ENCODE measurements at regions not wholly inside any gene's neighbourhood (a gene's known extent, or its start where the extent isn't known, plus 50 kb on each side); places are given as distances from the start of the nearest gene placed in this dataset.

GRCh38 chr3:152607179-152607578 is 227.8 kb upstream of the P2RY1 start:
- no peaks in the 10 kb centered on the region for H3K4me1 ChIP-seq (ENCODE audit: control insufficient read depth in 1 of 2, extremely low read depth in 1 of 2, insufficient read depth in 2 of 2, low read length in 2 of 2)
- no CpG with 5 or more reads among the region's 1 CpG for WGBS (ENCODE audit: insufficient coverage)

GRCh38 chr3:152608696-152609594 is 226.0 kb upstream of the P2RY1 start:
- Mint-ChIP-seq H3K4me1 (peaks cover 0 to 5% (median 0%) of the 10 kb centered on the region in 3 donors), H3K27me3 (peaks cover 3 to 5% of the 10 kb centered on the region in 2 donors), H3K27ac (no peak overlapping the region), H3K9me3 (no peaks in the 10 kb centered on the region), H3K4me3 (no peak overlapping the region), H3K36me3 (no peaks in the 10 kb centered on the region)
- POLR2A ChIA-PET, result interaction anchor here in 1 of 2 donors (0.6 kb wide), 1 partner anchor 959 kb away, joined by 3 read pairs; no protein-coding TSS in a partner anchor
- CTCF ChIA-PET, result no interaction called here
- H3K4me1 ChIP-seq (ENCODE audit: control insufficient read depth in 1 of 2, extremely low read depth in 1 of 2, insufficient read depth in 2 of 2, low read length in 2 of 2), result no peaks in the 10 kb centered on the region
- no peaks in the 10 kb centered on the region for H3K9me3 ChIP-seq
- 92% methylated on average over 2 of the region's 8 CpGs for WGBS (ENCODE audit: insufficient coverage)
- H3K4me3 ChIP-seq (ENCODE audit: control insufficient read depth in 1 of 2, extremely low read depth in 1 of 2, low read length in 1 of 2), result no peak overlapping the region
- no peak for DNase-seq
- no peaks in the 10 kb centered on the region for H3K27me3 ChIP-seq (replicated peaks in 1 of 2; ENCODE audit: control insufficient read depth in 2 of 2, extremely low read depth in 1 of 2, insufficient read depth in 2 of 2, low read length in 1 of 2)
- no peak overlapping the region for H3K27ac ChIP-seq (ENCODE audit: low read length)
- ATAC-seq (replicated peaks in 1 of 4), result no peak
- no peaks in the 10 kb centered on the region for H3K36me3 ChIP-seq (ENCODE audit: control insufficient read depth in 2 of 2, extremely low read depth in 1 of 2, insufficient read depth in 1 of 2, low read length in 1 of 2)

More at GRCh38 chr3:152607179-152607578, 227.8 kb upstream of the P2RY1 start:
- Histone ChIP-seq H3K27ac (ENCODE audit: low read length) (no peak overlapping the region), H3K27me3 (replicated peaks in 1 of 2; ENCODE audit: control insufficient read depth in 2 of 2, extremely low read depth in 1 of 2, insufficient read depth in 2 of 2, low read length in 1 of 2) (no peaks in the 10 kb centered on the region), H3K9me3 (no peaks in the 10 kb centered on the region), H3K4me3 (ENCODE audit: control insufficient read depth in 1 of 2, extremely low read depth in 1 of 2, low read length in 1 of 2) (no peak overlapping the region), H3K36me3 (ENCODE audit: control insufficient read depth in 2 of 2, extremely low read depth in 1 of 2, insufficient read depth in 1 of 2, low read length in 1 of 2) (no peaks in the 10 kb centered on the region)
- ChIA-PET POLR2A (no interaction called here), CTCF (no interaction called here)
- peaks cover 0 to 5% (median 0%) of the 10 kb centered on the region in 3 donors for H3K4me1 Mint-ChIP-seq
- DNase-seq, result no peak
- no peak overlapping the region for H3K4me3 Mint-ChIP-seq
- peaks cover 3 to 4% of the 10 kb centered on the region in 2 donors for H3K27me3 Mint-ChIP-seq
- H3K9me3 Mint-ChIP-seq, result no peaks in the 10 kb centered on the region
- ATAC-seq (replicated peaks in 1 of 4), result no peak
- no peaks in the 10 kb centered on the region for H3K36me3 Mint-ChIP-seq
- H3K27ac Mint-ChIP-seq, result no peak overlapping the region

GRCh38 chr3:152609891-152610290 is 225.0 kb upstream of the P2RY1 start:
- Mint-ChIP-seq H3K27ac (no peak overlapping the region), H3K4me1 (peaks cover 0 to 5% (median 0%) of the 10 kb centered on the region in 3 donors), H3K4me3 (no peak overlapping the region), H3K36me3 (no peaks in the 10 kb centered on the region), H3K9me3 (no peaks in the 10 kb centered on the region), H3K27me3 (peaks cover 3 to 5% of the 10 kb centered on the region in 2 donors)
- Histone ChIP-seq H3K27ac (ENCODE audit: low read length) (no peak overlapping the region), H3K4me1 (ENCODE audit: control insufficient read depth in 1 of 2, extremely low read depth in 1 of 2, insufficient read depth in 2 of 2, low read length in 2 of 2) (no peaks in the 10 kb centered on the region), H3K36me3 (ENCODE audit: control insufficient read depth in 2 of 2, extremely low read depth in 1 of 2, insufficient read depth in 1 of 2, low read length in 1 of 2) (no peaks in the 10 kb centered on the region), H3K27me3 (replicated peaks in 1 of 2; ENCODE audit: control insufficient read depth in 2 of 2, extremely low read depth in 1 of 2, insufficient read depth in 2 of 2, low read length in 1 of 2) (no peaks in the 10 kb centered on the region), H3K9me3 (no peaks in the 10 kb centered on the region), H3K4me3 (ENCODE audit: control insufficient read depth in 1 of 2, extremely low read depth in 1 of 2, low read length in 1 of 2) (no peak overlapping the region)
- ATAC-seq (replicated peaks in 1 of 4) (no peak), DNase-seq (no peak)
- CTCF ChIA-PET, result interaction anchor here in 1 of 2 donors (0.8 kb wide), 1 partner anchor 18 kb away, joined by 9 read pairs; no protein-coding TSS in a partner anchor
- POLR2A ChIA-PET, result no interaction called here

GRCh38 chr3:152610622-152611021 is 224.3 kb upstream of the P2RY1 start:
- DNase-seq, result no peak
- peaks cover 0 to 5% (median 0%) of the 10 kb centered on the region in 3 donors for H3K4me1 Mint-ChIP-seq
- H3K27ac Mint-ChIP-seq, result no peak overlapping the region
- no peaks in the 10 kb centered on the region for H3K9me3 Mint-ChIP-seq
- Histone ChIP-seq H3K27ac (ENCODE audit: low read length) (no peak overlapping the region), H3K27me3 (replicated peaks in 1 of 2; ENCODE audit: control insufficient read depth in 2 of 2, extremely low read depth in 1 of 2, insufficient read depth in 2 of 2, low read length in 1 of 2) (no peaks in the 10 kb centered on the region), H3K9me3 (no peaks in the 10 kb centered on the region), H3K4me3 (ENCODE audit: control insufficient read depth in 1 of 2, extremely low read depth in 1 of 2, low read length in 1 of 2) (no peak overlapping the region), H3K36me3 (ENCODE audit: control insufficient read depth in 2 of 2, extremely low read depth in 1 of 2, insufficient read depth in 1 of 2, low read length in 1 of 2) (no peaks in the 10 kb centered on the region), H3K4me1 (ENCODE audit: control insufficient read depth in 1 of 2, extremely low read depth in 1 of 2, insufficient read depth in 2 of 2, low read length in 2 of 2) (no peaks in the 10 kb centered on the region)
- H3K27me3 Mint-ChIP-seq, result peaks cover 3 to 11% of the 10 kb centered on the region in 2 donors
- no peak for ATAC-seq (replicated peaks in 1 of 4)
- H3K36me3 Mint-ChIP-seq, result no peaks in the 10 kb centered on the region
- 27% methylated on average over 1 of the region's 6 CpGs for WGBS (ENCODE audit: insufficient coverage)
- ChIA-PET CTCF (no interaction called here), POLR2A (no interaction called here)
- no peak overlapping the region for H3K4me3 Mint-ChIP-seq

- no peak overlapping the region for H3K27ac Mint-ChIP-seq
- ChIA-PET POLR2A (no interaction called here), CTCF (no interaction called here)
- peaks cover 0 to 5% (median 0%) of the 10 kb centered on the region in 3 donors for H3K4me1 Mint-ChIP-seq
- H3K36me3 ChIP-seq (ENCODE audit: control insufficient read depth in 2 of 2, extremely low read depth in 1 of 2, insufficient read depth in 1 of 2, low read length in 1 of 2), result no peaks in the 10 kb centered on the region
- peaks cover 3 to 13% of the 10 kb centered on the region in 2 donors for H3K27me3 Mint-ChIP-seq
- no peaks in the 10 kb centered on the region for H3K4me1 ChIP-seq (ENCODE audit: control insufficient read depth in 1 of 2, extremely low read depth in 1 of 2, insufficient read depth in 2 of 2, low read length in 2 of 2)
- ATAC-seq (replicated peaks in 1 of 4) (no peak), DNase-seq (no peak)
- no peak overlapping the region for H3K27ac ChIP-seq (ENCODE audit: low read length)
- no peaks in the 10 kb centered on the region for H3K27me3 ChIP-seq (replicated peaks in 1 of 2; ENCODE audit: control insufficient read depth in 2 of 2, extremely low read depth in 1 of 2, insufficient read depth in 2 of 2, low read length in 1 of 2)
- no peaks in the 10 kb centered on the region for H3K9me3 Mint-ChIP-seq
- no peaks in the 10 kb centered on the region for H3K9me3 ChIP-seq
- H3K36me3 Mint-ChIP-seq, result no peaks in the 10 kb centered on the region
- H3K4me3 ChIP-seq (ENCODE audit: control insufficient read depth in 1 of 2, extremely low read depth in 1 of 2, low read length in 1 of 2), result no peak overlapping the region
- H3K4me3 Mint-ChIP-seq, result no peak overlapping the region
Observed at GRCh38 chr3:152611905-152612304, 223.0 kb upstream of the P2RY1 start.

- no peaks in the 10 kb centered on the region for H3K9me3 Mint-ChIP-seq
- no peak overlapping the region for H3K27ac Mint-ChIP-seq
- Histone ChIP-seq H3K9me3 (no peaks in the 10 kb centered on the region), H3K4me3 (ENCODE audit: control insufficient read depth in 1 of 2, extremely low read depth in 1 of 2, low read length in 1 of 2) (no peak overlapping the region), H3K36me3 (ENCODE audit: control insufficient read depth in 2 of 2, extremely low read depth in 1 of 2, insufficient read depth in 1 of 2, low read length in 1 of 2) (no peaks in the 10 kb centered on the region), H3K27ac (ENCODE audit: low read length) (no peak overlapping the region), H3K4me1 (ENCODE audit: control insufficient read depth in 1 of 2, extremely low read depth in 1 of 2, insufficient read depth in 2 of 2, low read length in 2 of 2) (no peaks in the 10 kb centered on the region), H3K27me3 (replicated peaks in 1 of 2; ENCODE audit: control insufficient read depth in 2 of 2, extremely low read depth in 1 of 2, insufficient read depth in 2 of 2, low read length in 1 of 2) (no peaks in the 10 kb centered on the region)
- DNase-seq (no peak), ATAC-seq (replicated peaks in 1 of 4) (no peak)
- peaks cover 2 to 13% of the 10 kb centered on the region in 2 donors for H3K27me3 Mint-ChIP-seq
- no peaks in the 10 kb centered on the region for H3K36me3 Mint-ChIP-seq
- WGBS (ENCODE audit: insufficient coverage), result 100% methylated on average over 1 of the region's 2 CpGs
- POLR2A ChIA-PET, result no interaction called here
- CTCF ChIA-PET, result no interaction called here
- H3K4me3 Mint-ChIP-seq, result no peak overlapping the region
- H3K4me1 Mint-ChIP-seq, result peaks cover 0 to 5% (median 0%) of the 10 kb centered on the region in 3 donors
Observed at GRCh38 chr3:152613851-152614250, 221.1 kb upstream of the P2RY1 start.

Data from T-cell (primary cell).